CD8-positive, alpha-beta memory T cell (primary cell): ENCODE measurements at regions not wholly inside any gene's neighbourhood (a gene's known extent, or its start where the extent isn't known, plus 50 kb on each side); places are given as distances from the start of the nearest gene placed in this dataset.

Source experiments
- CTCF ChIA-PET: fragments of 350-600 bp; sonication (Branson Sonifier 250); formaldehyde crosslinking; loops from one replicate; lab custom pipeline; 2021; ENCODE audit warnings: antibody characterized with exemption; lab: Charles Lee
- POLR2A ChIA-PET: fragments of 350-600 bp; sonication (Branson Sonifier 250); formaldehyde crosslinking; loops from one replicate; lab custom pipeline; 2021; ENCODE audit warnings: antibody characterized with exemption; lab: Charles Lee
- DNase-seq, 5 donors: peaks; one replicate each; pipeline versions ENCODE4 v3.0.0 to v3.0.0-alpha.2; 2020 to 2022; ENCODE audit warnings: mixed read lengths in 1 of 5
- H3K27ac ChIP-seq: one replicate; pipeline ENCODE4 v1.7.0; 2013; ENCODE audit warnings: low read depth, mild to moderate bottlenecking, low read length, moderate library complexity
- H3K27me3 ChIP-seq: 2 replicates; pipeline ENCODE4 v1.7.0; 2013; ENCODE audit warnings: low read length, mild to moderate bottlenecking; ENCODE audit not compliant: insufficient read depth, poor library complexity, severe bottlenecking
- H3K36me3 ChIP-seq: 2 replicates; pipeline ENCODE4 v1.7.0; 2013; ENCODE audit warnings: mild to moderate bottlenecking, low read length, moderate library complexity; ENCODE audit not compliant: insufficient read depth
- H3K4me1 ChIP-seq: 2 replicates; pipeline ENCODE4 v1.7.0; 2013; ENCODE audit warnings: mild to moderate bottlenecking, low read length, moderate library complexity; ENCODE audit not compliant: insufficient read depth
- H3K4me3 ChIP-seq: 2 replicates; pipeline ENCODE4 v1.7.0; 2013; ENCODE audit warnings: mild to moderate bottlenecking, low read length
- H3K9me3 ChIP-seq: 2 replicates; pipeline ENCODE4 v1.7.0; 2013; ENCODE audit warnings: mild to moderate bottlenecking, low read length
- H3K27ac Mint-ChIP-seq, 8 donors: one replicate each; pipeline ENCODE4 v1.8.0; 2020 to 2021; ENCODE audit warnings: mixed read lengths in 8 of 8, mild to moderate bottlenecking in 6 of 8, inconsistent platforms in 3 of 8, moderate library complexity in 3 of 8
- H3K27me3 Mint-ChIP-seq, 2 donors: one replicate each; pipeline ENCODE4 v1.8.0; 2020 to 2021; ENCODE audit warnings: mixed read lengths in 2 of 2, mild to moderate bottlenecking in 1 of 2, moderate library complexity in 1 of 2
- H3K36me3 Mint-ChIP-seq, 3 donors: one replicate each; pipeline ENCODE4 v1.8.0; 2020 to 2021; ENCODE audit warnings: mixed read lengths in 3 of 3, inconsistent platforms in 1 of 3, mild to moderate bottlenecking in 1 of 3
- H3K4me1 Mint-ChIP-seq, 3 donors: one replicate each; pipeline ENCODE4 v1.8.0; 2020 to 2021; ENCODE audit warnings: mixed read lengths in 3 of 3, inconsistent platforms in 1 of 3, mild to moderate bottlenecking in 1 of 3
- H3K4me3 Mint-ChIP-seq, 7 donors: one replicate each; pipeline ENCODE4 v1.8.0; 2020 to 2021; ENCODE audit warnings: mixed read lengths in 7 of 7, mild to moderate bottlenecking in 6 of 7, moderate library complexity in 4 of 7, inconsistent platforms in 2 of 7
- H3K9me3 Mint-ChIP-seq, 5 donors: one replicate each; pipeline ENCODE4 v1.8.0; 2020 to 2022; ENCODE audit warnings: mixed read lengths in 5 of 5, mild to moderate bottlenecking in 3 of 5, moderate library complexity in 2 of 5, inconsistent platforms in 1 of 5

GRCh38 chr3:68448510-68449383, 483.6 kb downstream of the TAFA4 start:
- Mint-ChIP-seq H3K36me3 (peaks cover 0 to 2% (median 0%) of the 10 kb centered on the region in 3 donors), H3K4me1 (no peaks in the 10 kb centered on the region), H3K9me3 (peaks cover 0 to 4% (median 0%) of the 10 kb centered on the region in 5 donors), H3K4me3 (no peak overlapping the region), H3K27me3 (no peaks in the 10 kb centered on the region), H3K27ac (no peak overlapping the region)
- CTCF ChIA-PET: no interaction called here
- Histone ChIP-seq H3K36me3 (no peaks in the 10 kb centered on the region), H3K27me3 (no peaks in the 10 kb centered on the region), H3K27ac (no peak overlapping the region), H3K4me3 (no peak overlapping the region), H3K9me3 (no peaks in the 10 kb centered on the region), H3K4me1 (no peaks in the 10 kb centered on the region)
- no peak for DNase-seq
- POLR2A ChIA-PET: no interaction called here

- Mint-ChIP-seq H3K4me1 (no peaks in the 10 kb centered on the region), H3K36me3 (peaks cover 0 to 2% (median 0%) of the 10 kb centered on the region in 3 donors), H3K27ac (no peak overlapping the region), H3K27me3 (no peaks in the 10 kb centered on the region), H3K9me3 (peaks cover 0 to 4% (median 0%) of the 10 kb centered on the region in 5 donors), H3K4me3 (no peak overlapping the region)
- Histone ChIP-seq H3K27ac (no peak overlapping the region), H3K4me1 (no peaks in the 10 kb centered on the region), H3K9me3 (no peaks in the 10 kb centered on the region), H3K36me3 (no peaks in the 10 kb centered on the region), H3K4me3 (no peak overlapping the region), H3K27me3 (no peaks in the 10 kb centered on the region)
- CTCF ChIA-PET: no interaction called here
- POLR2A ChIA-PET: no interaction called here
- DNase-seq: no peak
These were observed 484.5 kb downstream of the TAFA4 start for GRCh38 chr3:68447885-68448284.

- no peaks in the 10 kb centered on the region for H3K27me3 Mint-ChIP-seq
- ChIA-PET CTCF (no interaction called here), POLR2A (no interaction called here)
- H3K36me3 Mint-ChIP-seq: peaks cover 0 to 4% (median 0%) of the 10 kb centered on the region in 3 donors
- Histone ChIP-seq H3K36me3 (no peaks in the 10 kb centered on the region), H3K9me3 (no peaks in the 10 kb centered on the region), H3K27me3 (no peaks in the 10 kb centered on the region), H3K27ac (no peak overlapping the region), H3K4me3 (no peak overlapping the region), H3K4me1 (no peaks in the 10 kb centered on the region)
- no peaks in the 10 kb centered on the region for H3K4me1 Mint-ChIP-seq
- H3K4me3 Mint-ChIP-seq: no peak overlapping the region
- H3K27ac Mint-ChIP-seq: no peak overlapping the region
- H3K9me3 Mint-ChIP-seq: peaks cover 0 to 5% (median 0%) of the 10 kb centered on the region in 5 donors
- DNase-seq: no peak
These were observed 491.3 kb downstream of the TAFA4 start for GRCh38 chr3:68441054-68441453.

GRCh38 chr3:68436619-68437401, 495.5 kb downstream of the TAFA4 start:
- Mint-ChIP-seq H3K4me3 (no peak overlapping the region), H3K27me3 (no peaks in the 10 kb centered on the region), H3K27ac (no peak overlapping the region), H3K36me3 (peaks cover 0 to 8% (median 0%) of the 10 kb centered on the region in 3 donors), H3K9me3 (peaks cover 0 to 5% (median 0%) of the 10 kb centered on the region in 5 donors), H3K4me1 (no peaks in the 10 kb centered on the region)
- POLR2A ChIA-PET: no interaction called here
- Histone ChIP-seq H3K4me3 (no peak overlapping the region), H3K27ac (no peak overlapping the region), H3K9me3 (no peaks in the 10 kb centered on the region), H3K4me1 (no peaks in the 10 kb centered on the region), H3K36me3 (no peaks in the 10 kb centered on the region), H3K27me3 (no peaks in the 10 kb centered on the region)
- CTCF ChIA-PET: no interaction called here
- no peak for DNase-seq

- DNase-seq: no peak
- Histone ChIP-seq H3K4me1 (no peaks in the 10 kb centered on the region), H3K36me3 (no peaks in the 10 kb centered on the region), H3K9me3 (no peaks in the 10 kb centered on the region), H3K27me3 (no peaks in the 10 kb centered on the region), H3K27ac (no peak overlapping the region), H3K4me3 (no peak overlapping the region)
- H3K36me3 Mint-ChIP-seq: peaks cover 0 to 4% (median 2%) of the 10 kb centered on the region in 3 donors
- POLR2A ChIA-PET: no interaction called here
- no peak overlapping the region for H3K4me3 Mint-ChIP-seq
- CTCF ChIA-PET: no interaction called here
- peaks cover 0 to 2% of the 10 kb centered on the region in 2 donors for H3K27me3 Mint-ChIP-seq
- H3K9me3 Mint-ChIP-seq: peaks cover 0 to 5% (median 0%) of the 10 kb centered on the region in 5 donors
- no peak overlapping the region for H3K27ac Mint-ChIP-seq
- H3K4me1 Mint-ChIP-seq: no peaks in the 10 kb centered on the region
These were observed 503.9 kb downstream of the TAFA4 start for GRCh38 chr3:68428495-68428894.

- H3K36me3 Mint-ChIP-seq: peaks cover 0 to 2% (median under 1%) of the 10 kb centered on the region in 3 donors
These were observed 507.4 kb downstream of the TAFA4 start for GRCh38 chr3:68424796-68425460.

GRCh38 chr3:68408626-68409025, 523.7 kb downstream of the TAFA4 start:
- no peak for DNase-seq
- Histone ChIP-seq H3K36me3 (no peaks in the 10 kb centered on the region), H3K9me3 (no peaks in the 10 kb centered on the region), H3K4me1 (no peaks in the 10 kb centered on the region), H3K27me3 (no peaks in the 10 kb centered on the region), H3K27ac (no peak overlapping the region), H3K4me3 (no peak overlapping the region)
- POLR2A ChIA-PET: no interaction called here
- H3K4me3 Mint-ChIP-seq: no peak overlapping the region
- H3K27me3 Mint-ChIP-seq: no peaks in the 10 kb centered on the region
- CTCF ChIA-PET: interaction anchor here (0.6 kb wide), 1 partner anchor 773 kb away, joined by 3 read pairs; no protein-coding TSS in a partner anchor
- no peaks in the 10 kb centered on the region for H3K4me1 Mint-ChIP-seq
- no peak overlapping the region for H3K27ac Mint-ChIP-seq
- peaks cover 0 to 5% (median under 1%) of the 10 kb centered on the region in 3 donors for H3K36me3 Mint-ChIP-seq
- peaks cover 3 to 31% (median 7%) of the 10 kb centered on the region in 5 donors for H3K9me3 Mint-ChIP-seq

More at GRCh38 chr3:68424796-68425460, 507.4 kb downstream of the TAFA4 start:
- Histone ChIP-seq H3K27ac (no peak overlapping the region), H3K4me1 (no peaks in the 10 kb centered on the region), H3K9me3 (no peaks in the 10 kb centered on the region), H3K4me3 (no peak overlapping the region), H3K36me3 (no peaks in the 10 kb centered on the region), H3K27me3 (no peaks in the 10 kb centered on the region)
- Mint-ChIP-seq H3K27me3 (peaks cover 0 to 2% of the 10 kb centered on the region in 2 donors), H3K27ac (no peak overlapping the region), H3K4me1 (no peaks in the 10 kb centered on the region), H3K4me3 (no peak overlapping the region), H3K9me3 (peaks cover 0 to 5% (median 0%) of the 10 kb centered on the region in 5 donors)
- POLR2A ChIA-PET: no interaction called here
- CTCF ChIA-PET: no interaction called here
- no peak for DNase-seq
